Transverse colon (tissue), 4 donors: ENCODE measurements at regions not wholly inside any gene's neighbourhood (a gene's known extent, or its start where the extent isn't known, plus 50 kb on each side); places are given as distances from the start of the nearest gene placed in this dataset.

Experiments used
- DNase-seq: peaks from one replicate; pipeline ENCODE4 v3.0.0-alpha.2; 2019
- H3K27ac ChIP-seq, 4 donors: fragments of 200-600 bp; sonication (generic); 2 replicates each; pipeline ENCODE4 v1.5.1; 2016 to 2018; ENCODE audit warnings: inconsistent platforms in 4 of 4
- H3K27me3 ChIP-seq: fragments of 200-600 bp; sonication (generic); 2 replicates; pipeline ENCODE4 v1.5.1; 2017; ENCODE audit warnings: inconsistent platforms
- H3K36me3 ChIP-seq, 4 donors: fragments of 200-600 bp; sonication (generic); 2 replicates each; pipeline ENCODE4 v1.5.1; 2017 to 2019; ENCODE audit warnings: inconsistent platforms in 4 of 4
- H3K4me1 ChIP-seq, 4 donors: fragments of 200-600 bp; sonication (generic); 2 replicates each; pipeline ENCODE4 v1.5.1; 2017 to 2020; ENCODE audit warnings: inconsistent platforms in 4 of 4
- H3K4me3 ChIP-seq, 4 donors: fragments of 200-600 bp; sonication (generic); 1 replicate in 1 of 4; 2 replicates in 3 of 4; pipeline versions ENCODE4 v1.5.1 to v1.6.1; 2017 to 2019; ENCODE audit warnings: inconsistent platforms in 4 of 4
- H3K9me3 ChIP-seq, 2 donors: fragments of 200-600 bp; sonication (generic); 2 replicates each; pipeline ENCODE4 v1.5.1; 2017 to 2019; ENCODE audit warnings: inconsistent platforms in 2 of 2
- CTCF ChIP-seq, 5 experiments: fragments of 200-600 bp in 3 of 5; fragments of 450-650 bp in 2 of 5; sonication (generic) in 3 of 5; IDR thresholded peaks; 1 replicate in 2 of 5; 2 replicates in 3 of 5; pipeline ENCODE4 v1.5.1; 2016 to 2017; ENCODE audit warnings: antibody characterized with exemption in 5 of 5, inconsistent platforms in 3 of 5, mild to moderate bottlenecking in 2 of 5, moderate library complexity in 1 of 5
- EP300 ChIP-seq: sonication (generic); formaldehyde crosslinking; IDR thresholded peaks from one replicate; pipeline ENCODE4 v1.6.1; 2017; ENCODE audit warnings: antibody characterized with exemption, low read depth
- POLR2A ChIP-seq: fragments of 450-650 bp; IDR thresholded peaks from one replicate; pipeline ENCODE4 v1.6.1; 2016; ENCODE audit warnings: antibody characterized with exemption, mild to moderate bottlenecking, moderate library complexity
- POLR2AphosphoS5 ChIP-seq, 3 donors: sonication (generic); formaldehyde crosslinking; IDR thresholded peaks; one replicate each; pipeline ENCODE4 v1.6.1; 2016; ENCODE audit warnings: antibody characterized with exemption in 3 of 3
- WGBS, 2 donors: methylation state at CpG; one replicate each; pipeline ENCODE4 v1.1.5; 2018; ENCODE audit warnings: low coverage in 1 of 2; 5-methylcytosine and 5-hydroxymethylcytosine counted together
- in situ Hi-C, 4 donors: fragments of 200-750 bp; cut with MboI; loops; one replicate each; pipeline versions ENCODE4 v1.15.0 to v1.15.1; 2017; ENCODE audit warnings: low sequenced_read_pairs in 3 of 4, low pct_ligation_motif_present in 1 of 4, low pct_unique_long_range_greater_than_20kb in 1 of 4
- intact Hi-C: fragments of 100-400 bp; cut with DNase I; formaldehyde crosslinking; loops from one replicate; pipeline ENCODE4 v1.15.1; 2023; ENCODE audit warnings: low total_unique reads

GRCh38 chr2:210839450-210839849 lies 283.1 kb downstream of the CPS1 start:
- in situ Hi-C loops (no loop called here), intact Hi-C loops (no loop called here)
- no peaks in the 10 kb centered on the region for H3K36me3 ChIP-seq
- H3K9me3 ChIP-seq, result no peaks in the 10 kb centered on the region
- no peak for TF ChIP-seq POLR2AphosphoS5 (IDR thresholded peaks at IDR 0.05)
- TF ChIP-seq EP300, result no peak
- no peak for TF ChIP-seq POLR2A
- H3K27me3 ChIP-seq, result no peaks in the 10 kb centered on the region
- H3K4me3 ChIP-seq, result no peak overlapping the region
- no peak overlapping the region for H3K27ac ChIP-seq
- DNase-seq, result no peak
- no peaks in the 10 kb centered on the region for H3K4me1 ChIP-seq

- H3K9me3 ChIP-seq, result no peaks in the 10 kb centered on the region
- H3K36me3 ChIP-seq, result no peaks in the 10 kb centered on the region
- H3K27me3 ChIP-seq, result no peaks in the 10 kb centered on the region
- DNase-seq, result no peak
- in situ Hi-C loops, result no loop called here
- intact Hi-C loops, result no loop called here
- TF ChIP-seq EP300, result no peak
- TF ChIP-seq POLR2AphosphoS5 (IDR thresholded peaks at IDR 0.05), result no peak
- no peak for TF ChIP-seq CTCF (IDR thresholded peaks at IDR 0.05)
- no peak for TF ChIP-seq POLR2A
- 65 to 80% methylated on average over 1 to 3 of the region's 3 CpGs for WGBS, 2 donors
- no peaks in the 10 kb centered on the region for H3K4me1 ChIP-seq
- H3K27ac ChIP-seq, result no peak overlapping the region
- no peak overlapping the region for H3K4me3 ChIP-seq
Measured at GRCh38 chr2:210842896-210843295, 286.5 kb downstream of the CPS1 start.

- Histone ChIP-seq H3K9me3 (no peaks in the 10 kb centered on the region), H3K4me3 (no peak overlapping the region), H3K4me1 (no peaks in the 10 kb centered on the region), H3K27ac (no peak overlapping the region), H3K27me3 (no peaks in the 10 kb centered on the region), H3K36me3 (no peaks in the 10 kb centered on the region)
- no peak for DNase-seq
- WGBS, 2 donors, result 70% methylated on average over 1 of the region's 1 CpG; no CpG with 5 or more reads in 1 of the 2 donors
- intact Hi-C loops, result no loop called here
- no peak for TF ChIP-seq EP300
- no peak for TF ChIP-seq POLR2A
- no peak for TF ChIP-seq POLR2AphosphoS5 (IDR thresholded peaks at IDR 0.05)
- TF ChIP-seq CTCF (IDR thresholded peaks at IDR 0.05), result no peak
- in situ Hi-C loops, result no loop called here
Measured at GRCh38 chr2:210844016-210844415, 287.6 kb downstream of the CPS1 start.

GRCh38 chr2:210859314-210859713 lies 302.9 kb downstream of the CPS1 start:
- Histone ChIP-seq H3K27me3 (no peaks in the 10 kb centered on the region), H3K4me1 (no peaks in the 10 kb centered on the region), H3K36me3 (no peaks in the 10 kb centered on the region), H3K9me3 (no peaks in the 10 kb centered on the region), H3K4me3 (no peak overlapping the region), H3K27ac (no peak overlapping the region)
- TF ChIP-seq POLR2AphosphoS5 (IDR thresholded peaks at IDR 0.05), result no peak
- no peak for TF ChIP-seq CTCF (IDR thresholded peaks at IDR 0.05)
- TF ChIP-seq EP300, result no peak
- TF ChIP-seq POLR2A, result no peak
- in situ Hi-C loops (no loop called here), intact Hi-C loops (no loop called here)
- 45 to 61% methylated on average over 2 of the region's 2 CpGs for WGBS, 2 donors
- DNase-seq, result no peak

GRCh38 chr2:210860276-210860675 lies 303.9 kb downstream of the CPS1 start:
- Histone ChIP-seq H3K27ac (no peak overlapping the region), H3K4me3 (no peak overlapping the region), H3K36me3 (no peaks in the 10 kb centered on the region), H3K9me3 (no peaks in the 10 kb centered on the region), H3K4me1 (no peaks in the 10 kb centered on the region), H3K27me3 (no peaks in the 10 kb centered on the region)
- intact Hi-C loops (no loop called here), in situ Hi-C loops (no loop called here)
- 41 to 50% methylated on average over 4 to 5 of the region's 5 CpGs for WGBS, 2 donors
- DNase-seq, result no peak
- no peak for TF ChIP-seq EP300
- TF ChIP-seq POLR2AphosphoS5 (IDR thresholded peaks at IDR 0.05), result no peak
- no peak for TF ChIP-seq CTCF (IDR thresholded peaks at IDR 0.05)
- TF ChIP-seq POLR2A, result no peak
